Head of caudate nucleus (tissue), 42 donors: ENCODE measurements at regions not wholly inside any gene's neighbourhood (a gene's known extent, or its start where the extent isn't known, plus 50 kb on each side); places are given as distances from the start of the nearest gene placed in this dataset.

Experiments
- DNase-seq, 42 donors: peaks; one replicate each; pipeline versions ENCODE4 v3.0.0 to v3.0.0-alpha.2; 2020 to 2021; ENCODE audit warnings: mixed read lengths in 7 of 42
- intact Hi-C: fragments of 100-400 bp; cut with DNase I; formaldehyde crosslinking; loops from one replicate; pipeline ENCODE4 v1.15.0; 2022

DNA sequence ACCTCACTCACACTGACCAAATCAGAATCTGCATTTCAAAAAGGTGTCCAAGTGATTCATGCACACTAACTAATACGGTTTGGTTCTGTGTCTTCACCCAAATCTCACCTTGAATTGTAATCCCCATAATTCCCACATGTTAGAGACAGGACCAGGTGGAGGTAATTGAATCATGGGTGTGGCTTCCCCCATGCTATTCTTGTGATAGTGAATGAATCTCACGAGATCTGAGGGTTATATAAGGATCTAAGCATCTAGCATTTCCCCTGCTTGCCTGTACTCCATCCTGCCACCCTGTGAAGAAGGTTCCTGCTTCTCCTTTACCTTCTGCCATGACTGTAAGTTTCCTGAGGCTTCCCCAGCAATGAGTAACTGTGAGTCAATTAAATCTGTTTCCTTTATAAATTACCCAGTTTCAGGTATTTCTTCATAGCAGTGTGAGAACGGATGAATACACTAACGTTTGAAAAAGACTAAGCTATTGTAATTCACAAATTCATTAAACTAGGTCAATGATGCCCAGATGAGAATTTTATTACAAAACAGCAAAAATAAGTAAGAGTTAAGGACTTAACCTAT lies 759.1 kb downstream of the GALC start:
- DNase-seq: no peak
- intact Hi-C loops: no loop called here

DNA sequence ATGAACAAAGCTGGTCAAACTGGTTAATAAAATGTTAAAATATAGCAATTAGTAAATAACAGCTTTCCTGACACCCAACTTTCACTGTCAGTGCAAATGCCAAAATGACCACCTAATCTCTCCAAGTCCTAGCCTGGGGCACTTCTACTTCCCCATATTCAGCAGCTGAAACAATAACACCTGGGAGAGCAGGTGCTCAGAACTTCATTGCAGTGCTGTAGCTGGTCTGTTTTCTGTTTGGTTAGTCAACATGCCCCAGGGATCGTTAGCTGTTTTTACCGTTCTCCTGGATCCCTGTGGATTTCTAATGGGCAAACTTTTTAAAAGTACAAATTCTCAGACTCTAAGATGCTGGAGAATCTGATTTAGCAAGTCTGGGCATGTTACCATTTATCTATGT lies 759.7 kb downstream of the GALC start:
- intact Hi-C loops: no loop called here
- DNase-seq: no peak

DNA sequence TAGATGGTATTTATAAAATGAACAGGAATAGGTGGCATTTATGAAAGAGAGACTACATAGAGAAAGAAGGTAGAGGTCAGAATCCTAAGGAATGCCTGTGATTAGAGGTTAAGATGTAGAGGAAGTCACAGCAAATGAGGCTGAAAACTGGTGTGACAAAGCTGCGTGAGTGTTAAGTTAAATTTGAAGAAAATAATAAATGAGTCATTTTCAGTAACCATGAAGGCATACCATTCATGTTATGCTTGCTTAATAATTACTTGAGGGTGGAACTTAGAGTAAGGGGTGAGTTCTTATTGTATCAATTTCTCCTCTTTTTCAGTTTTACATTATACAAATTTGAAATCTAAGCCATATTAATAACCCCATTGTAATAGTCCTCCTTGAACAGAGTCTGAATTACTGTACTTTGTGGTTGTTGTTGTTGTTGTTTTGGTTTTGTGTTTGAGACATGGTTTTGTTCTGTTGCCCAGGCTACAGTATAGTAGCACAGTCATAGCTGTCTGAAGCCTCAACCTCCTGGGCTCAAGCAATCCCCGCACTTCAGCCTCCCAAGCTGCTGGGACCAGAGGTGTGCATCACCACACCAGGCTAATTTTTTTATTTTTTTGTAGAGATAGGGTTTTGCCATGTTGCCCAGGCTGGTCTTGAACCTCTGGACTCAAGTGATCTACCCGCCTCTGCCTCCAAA lies 761.5 kb downstream of the GALC start:
- DNase-seq: no peak
- intact Hi-C loops: no loop called here

DNA sequence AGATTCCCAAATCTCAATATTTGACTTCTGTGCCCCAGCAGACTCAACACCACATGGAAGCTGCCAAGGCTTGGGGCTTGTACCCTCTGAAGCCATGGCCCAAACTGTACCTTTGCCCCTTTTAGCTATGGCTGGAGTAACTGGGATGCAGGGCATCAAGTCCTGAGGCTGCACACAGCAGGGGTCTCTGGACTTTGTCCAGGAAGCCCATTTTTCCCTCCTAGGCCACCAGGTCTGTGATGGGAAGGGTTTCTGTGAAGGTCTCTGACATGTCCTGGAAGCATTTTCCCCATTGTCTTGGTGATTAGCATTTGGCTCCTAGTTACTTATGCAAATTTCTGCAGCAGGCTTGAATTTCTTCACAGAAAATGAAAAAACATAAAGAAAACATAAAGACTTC lies 762.3 kb downstream of the GALC start:
- DNase-seq: no peak
- intact Hi-C loops: no loop called here

DNA sequence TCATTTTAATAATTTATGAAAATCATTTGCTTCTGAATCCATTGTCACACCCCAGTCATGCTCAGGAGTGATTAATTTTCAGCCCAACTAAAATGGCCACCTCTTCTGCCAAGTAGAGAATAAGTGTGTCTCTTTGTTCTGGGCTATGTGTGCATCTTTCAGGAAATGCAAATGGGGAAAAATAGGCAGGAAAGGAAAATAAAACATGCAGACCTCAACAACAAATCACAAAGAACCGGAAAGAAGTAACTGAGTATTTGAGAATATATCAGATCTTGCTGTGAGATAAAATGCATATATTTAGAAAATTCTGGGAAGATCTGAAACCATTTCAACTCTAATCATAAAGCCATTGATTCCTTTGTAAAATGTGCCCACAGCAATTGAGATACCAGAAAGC lies 763.9 kb downstream of the GALC start:
- intact Hi-C loops: no loop called here
- no peak for DNase-seq

DNA sequence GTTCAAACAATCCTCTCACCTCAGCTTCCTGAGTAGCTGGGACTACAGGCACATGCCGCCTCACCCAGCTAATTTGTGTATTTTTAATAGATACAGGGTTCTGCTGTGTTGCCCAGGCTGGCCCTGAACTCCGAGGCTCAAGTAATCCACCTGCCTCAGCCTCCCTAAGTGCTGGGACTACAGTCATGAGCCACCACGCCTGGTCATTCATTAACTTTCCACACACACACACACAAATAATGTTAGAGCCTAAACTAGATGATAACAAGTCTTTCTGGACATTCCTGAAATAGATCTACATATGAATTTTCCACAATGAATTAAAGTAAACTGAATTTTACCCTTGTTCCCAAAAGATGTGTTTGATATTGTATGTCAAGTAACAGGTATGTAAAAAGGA lies 776.0 kb downstream of the GALC start:
- DNase-seq: no peak
- intact Hi-C loops: no loop called here

DNA sequence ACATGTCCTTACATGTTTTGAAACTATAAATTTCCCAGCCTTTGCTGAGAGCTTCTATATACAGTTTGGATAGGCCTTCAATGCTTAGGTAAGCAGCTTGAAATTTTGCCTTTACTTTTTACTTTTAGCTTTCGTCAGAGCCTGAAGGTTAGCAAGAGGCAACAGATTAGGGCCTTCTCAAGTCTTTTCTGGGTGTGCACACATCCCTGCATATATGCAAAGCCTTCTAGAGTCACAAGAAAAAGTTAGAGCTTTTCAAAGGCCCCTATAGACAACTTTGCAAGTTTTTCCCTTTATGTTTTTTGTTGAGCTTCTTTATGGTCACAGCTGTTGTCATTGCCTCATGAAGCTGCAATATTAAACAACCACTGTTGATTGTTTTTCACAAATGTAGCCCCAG lies 778.4 kb downstream of the GALC start:
- DNase-seq: no peak

DNA sequence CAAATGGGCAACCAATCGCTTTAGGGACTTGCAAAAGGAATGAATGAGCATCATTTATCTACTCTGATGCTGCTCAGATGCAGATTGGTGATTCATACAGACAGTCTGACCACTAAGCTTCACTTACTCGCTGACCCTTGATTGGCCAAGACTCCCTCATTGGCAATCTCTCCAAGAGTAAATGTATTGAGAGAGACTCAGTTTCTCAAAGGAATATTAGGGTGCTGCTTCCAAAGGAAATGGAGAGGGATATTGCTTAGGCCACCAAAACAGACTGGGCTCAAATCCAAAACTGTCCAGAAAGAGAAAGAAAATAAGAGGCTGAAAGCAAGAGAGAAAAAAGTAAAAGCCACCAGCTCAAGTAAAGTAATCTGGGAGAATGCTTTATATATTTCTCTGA lies 785.2 kb downstream of the GALC start:
- intact Hi-C loops: no loop called here
- no peak for DNase-seq

More for the DNA sequence above, 778.4 kb downstream of the GALC start:
- intact Hi-C loops: no loop called here

DNA sequence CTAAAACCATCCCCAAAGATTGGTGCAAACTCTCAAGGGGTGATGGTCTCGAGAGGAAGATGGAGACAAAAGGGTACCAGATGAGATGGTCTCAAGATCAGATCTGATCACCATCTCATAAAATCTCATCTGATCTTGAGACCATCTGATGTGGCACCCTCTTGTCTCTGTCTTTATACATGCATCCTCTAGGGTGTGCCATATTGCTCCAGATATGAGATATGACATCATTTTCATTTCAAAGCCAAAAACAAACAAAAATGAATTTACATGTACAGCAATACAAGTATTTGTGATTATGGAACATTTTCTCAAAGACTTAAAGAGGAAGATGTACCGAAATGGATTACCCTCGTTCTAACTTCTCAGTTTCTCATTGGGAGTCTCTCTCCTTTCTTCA lies 787.2 kb downstream of the GALC start:
- intact Hi-C loops: no loop called here
- DNase-seq: no peak

DNA sequence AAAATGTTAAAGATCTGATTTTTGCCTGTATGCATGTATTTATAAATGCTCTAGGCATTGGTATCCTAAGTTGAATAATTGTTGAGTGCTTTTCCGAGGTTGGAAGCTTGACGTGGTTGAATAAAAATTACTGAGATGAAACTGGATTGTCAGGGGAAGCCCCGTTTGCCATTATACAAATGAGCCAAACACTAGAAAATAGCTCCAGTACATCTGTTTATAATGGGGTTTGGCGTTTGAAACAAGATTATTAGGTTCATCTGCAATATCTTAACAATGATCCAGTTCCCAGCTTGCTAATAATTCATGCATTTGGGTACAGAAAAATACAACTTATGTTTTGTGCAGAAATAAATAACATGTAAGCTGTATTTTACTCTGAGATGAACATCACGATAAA lies 789.6 kb downstream of the GALC start:
- intact Hi-C loops: no loop called here

DNA sequence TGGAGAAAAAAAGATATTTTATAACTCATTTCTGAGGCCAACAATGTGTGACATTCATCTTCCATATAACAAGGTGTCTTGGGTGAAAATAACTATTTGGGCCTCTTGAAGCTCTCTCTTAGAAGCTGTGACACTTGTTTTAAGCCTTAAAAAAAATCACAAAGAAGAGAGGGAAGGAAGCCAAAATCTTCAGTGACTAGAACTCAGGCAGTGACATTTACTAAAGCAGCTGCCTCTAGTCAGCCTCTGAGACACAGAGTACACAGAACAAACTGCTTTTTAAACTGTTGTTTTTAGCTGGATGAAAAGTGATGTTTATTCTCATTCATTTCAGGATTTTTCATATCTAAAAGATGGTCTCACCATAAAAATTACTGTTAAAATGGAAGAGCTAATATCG lies 793.6 kb downstream of the GALC start:
- no peak for DNase-seq
- intact Hi-C loops: no loop called here

More for the DNA sequence above, 789.6 kb downstream of the GALC start:
- DNase-seq: no peak

DNA sequence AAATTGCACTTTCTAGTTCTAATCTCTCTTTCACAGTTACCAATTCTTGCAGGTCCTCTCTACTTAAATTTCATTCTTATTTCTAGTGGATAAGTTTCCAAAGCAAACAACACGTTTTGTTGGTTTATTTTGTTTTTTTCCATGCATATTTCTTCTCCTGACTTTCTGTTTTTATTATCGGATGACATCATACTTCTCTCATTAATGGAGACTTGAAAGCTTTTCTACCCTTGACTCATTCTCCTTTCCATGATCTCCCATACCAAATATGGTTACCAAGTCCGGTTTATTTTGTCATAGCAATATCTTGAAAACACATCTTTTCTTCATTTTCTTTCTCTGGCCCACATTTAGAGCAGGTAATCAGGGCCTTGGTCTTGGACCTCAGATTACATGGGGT lies 796.5 kb downstream of the GALC start:
- intact Hi-C loops: no loop called here
- no peak for DNase-seq

DNA sequence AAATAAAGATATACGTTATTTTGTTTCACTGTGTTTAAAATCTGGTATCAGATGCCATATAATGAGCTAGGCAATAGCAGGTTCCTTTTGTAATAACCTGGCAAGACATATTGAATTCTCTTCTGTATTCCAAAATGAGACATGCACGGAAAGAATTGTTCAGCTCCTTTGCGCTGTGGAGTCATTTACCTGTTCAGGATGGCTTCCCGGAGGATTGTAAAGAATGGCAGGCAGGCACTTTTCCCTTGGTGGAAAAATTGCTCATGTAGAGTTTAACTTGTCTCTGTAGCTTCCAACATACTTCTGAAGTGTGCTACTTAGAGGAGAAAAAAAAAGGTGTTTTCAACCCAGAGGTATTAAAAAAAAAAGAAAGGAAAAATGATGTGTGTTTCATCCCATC lies 805.2 kb downstream of the GALC start:
- DNase-seq: no peak
- intact Hi-C loops: no loop called here

DNA sequence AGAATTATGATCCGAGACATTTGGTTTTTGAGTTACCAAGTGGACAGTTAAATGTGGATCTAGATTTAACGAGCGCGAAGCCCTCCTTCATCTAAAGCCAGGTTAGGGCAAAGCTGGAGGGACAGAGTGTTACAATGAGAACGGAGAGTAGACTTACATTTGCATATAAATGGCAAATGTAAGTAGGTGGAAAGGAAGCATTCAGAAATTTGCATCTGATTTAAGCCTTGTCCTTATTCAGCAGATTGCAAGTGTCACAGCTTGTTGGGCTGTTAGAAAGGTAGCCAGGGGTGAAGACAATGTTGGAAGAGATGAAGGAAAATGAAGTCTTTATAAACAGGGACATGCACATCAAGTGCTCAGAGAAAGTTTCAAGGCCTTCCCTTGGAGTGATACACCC lies 806.2 kb downstream of the GALC start:
- intact Hi-C loops: no loop called here

DNA sequence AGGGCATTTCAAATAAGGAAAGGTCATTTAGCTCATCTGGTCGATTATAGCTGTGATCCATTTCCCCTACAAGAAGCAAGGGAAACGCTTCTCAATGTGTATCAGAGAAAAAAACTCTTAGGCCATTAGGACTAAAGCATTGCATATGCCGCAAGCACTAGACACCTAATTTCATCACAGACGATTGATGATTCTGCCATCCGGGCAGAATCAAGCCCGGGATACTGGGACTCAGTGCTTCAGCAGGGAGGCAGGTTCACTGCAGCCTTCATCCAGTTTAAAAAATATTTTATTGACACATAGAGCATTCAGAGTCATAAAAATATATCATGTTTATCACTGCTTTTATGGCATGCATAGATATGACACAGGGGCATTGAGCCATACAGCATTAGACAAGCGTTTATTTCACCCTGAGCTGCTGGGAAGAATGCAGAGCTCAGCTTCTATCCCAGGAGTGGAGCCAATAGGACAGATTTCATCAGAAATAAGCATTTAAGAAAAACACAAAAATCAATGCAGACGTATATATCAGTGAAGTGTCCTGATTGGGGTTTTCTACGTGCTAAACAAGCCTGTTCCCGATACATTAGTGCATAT lies 806.9 kb downstream of the GALC start:
- DNase-seq: no peak
- intact Hi-C loops: no loop called here

More for the DNA sequence above, 806.2 kb downstream of the GALC start:
- no peak for DNase-seq

DNA sequence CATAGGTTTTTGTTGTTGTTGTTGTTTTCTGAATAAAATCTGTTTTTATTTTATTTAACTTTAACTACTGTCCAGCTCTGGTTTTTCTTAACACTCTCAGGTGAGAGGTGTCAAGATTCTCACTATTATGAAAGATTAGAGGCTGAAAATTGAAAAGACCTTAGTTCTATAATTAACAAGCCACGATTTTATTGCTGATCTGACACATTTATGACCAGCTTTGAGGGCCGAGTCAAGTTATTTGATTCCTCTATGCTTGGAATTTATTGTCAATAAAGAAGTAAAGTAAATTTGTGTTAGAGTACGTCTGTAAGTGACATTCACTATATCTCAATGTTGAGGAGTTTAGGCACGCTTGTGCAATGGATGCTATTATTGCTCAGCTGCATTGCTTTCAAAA lies 808.8 kb downstream of the GALC start:
- intact Hi-C loops: no loop called here
- DNase-seq: no peak

DNA sequence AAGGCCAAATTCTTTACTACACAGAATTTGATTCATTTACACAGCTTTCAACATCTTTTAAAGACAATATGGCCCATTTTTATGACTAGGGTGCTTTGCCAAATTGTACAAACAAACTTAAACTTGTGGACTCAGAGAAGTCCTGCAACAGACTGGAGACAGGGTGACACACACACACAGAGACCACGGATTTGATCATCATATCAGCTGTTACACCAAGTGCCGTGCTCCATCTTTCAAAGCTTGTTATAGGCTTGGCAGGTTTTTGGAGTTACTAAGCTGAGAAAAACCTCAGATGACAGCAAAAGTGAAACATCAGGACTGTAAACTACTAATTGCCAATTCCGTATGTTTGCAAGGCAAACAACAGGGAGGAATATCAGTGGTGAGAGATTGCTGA lies 811.7 kb downstream of the GALC start:
- intact Hi-C loops: no loop called here

DNA sequence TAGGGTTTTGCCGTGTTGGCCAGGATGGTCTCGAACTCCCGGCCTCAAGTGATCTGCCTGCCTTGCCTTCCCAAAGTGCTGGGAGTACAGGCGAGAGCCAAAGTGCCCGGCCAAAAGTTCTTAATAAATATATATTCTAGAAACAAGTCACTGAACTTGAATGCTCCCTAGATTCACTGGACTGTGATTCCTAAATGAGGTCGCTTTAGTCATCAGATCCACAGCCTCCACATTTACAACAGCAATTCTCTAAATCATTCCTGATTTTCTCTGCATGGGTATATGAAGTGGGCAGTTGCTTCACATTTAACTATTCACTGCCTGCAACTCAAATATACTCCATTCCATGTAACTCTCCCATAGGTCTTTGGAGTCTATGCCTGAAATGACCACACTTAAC lies 813.0 kb downstream of the GALC start:
- intact Hi-C loops: no loop called here
- no peak for DNase-seq

More for the DNA sequence above, 811.7 kb downstream of the GALC start:
- DNase-seq: no peak

DNA sequence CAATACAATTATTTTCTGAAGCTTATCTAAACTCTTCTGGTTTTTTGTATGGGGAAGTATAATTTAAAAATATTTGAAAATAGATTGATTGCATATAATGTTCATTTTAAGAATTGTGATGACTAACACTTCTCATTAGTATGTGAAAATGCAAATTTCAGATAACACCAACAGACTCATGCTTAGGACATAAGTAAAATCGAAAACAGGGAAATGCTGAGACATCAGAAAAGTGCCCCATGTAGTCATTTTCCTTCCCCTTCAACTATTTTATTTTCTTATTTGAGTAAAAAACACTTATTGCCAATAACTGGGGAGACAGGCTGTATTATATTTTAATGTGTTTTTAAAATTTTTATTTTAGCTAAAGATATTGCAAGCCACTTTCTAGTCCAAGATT lies 814.7 kb downstream of the GALC start:
- intact Hi-C loops: no loop called here
- no peak for DNase-seq

DNA sequence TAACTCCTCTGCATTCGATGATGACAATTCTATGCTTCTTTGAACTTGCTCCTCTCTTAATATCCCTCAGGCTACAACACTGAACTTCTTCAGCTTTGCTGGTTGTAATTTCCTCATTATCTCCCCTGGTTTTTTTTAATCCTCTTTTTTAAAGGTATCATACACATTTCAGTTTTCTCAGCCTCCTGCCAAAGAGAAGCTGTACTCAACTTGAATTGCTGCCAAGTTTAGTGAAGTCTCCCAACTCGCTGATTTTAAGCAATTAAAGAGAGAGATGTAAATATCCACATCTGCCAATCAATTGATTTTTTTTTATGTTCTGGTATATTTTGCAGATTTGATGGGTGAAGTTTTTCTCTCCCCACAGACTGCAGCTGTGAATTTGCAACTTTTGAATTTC lies 817.8 kb downstream of the GALC start:
- intact Hi-C loops: no loop called here
- DNase-seq: no peak

DNA sequence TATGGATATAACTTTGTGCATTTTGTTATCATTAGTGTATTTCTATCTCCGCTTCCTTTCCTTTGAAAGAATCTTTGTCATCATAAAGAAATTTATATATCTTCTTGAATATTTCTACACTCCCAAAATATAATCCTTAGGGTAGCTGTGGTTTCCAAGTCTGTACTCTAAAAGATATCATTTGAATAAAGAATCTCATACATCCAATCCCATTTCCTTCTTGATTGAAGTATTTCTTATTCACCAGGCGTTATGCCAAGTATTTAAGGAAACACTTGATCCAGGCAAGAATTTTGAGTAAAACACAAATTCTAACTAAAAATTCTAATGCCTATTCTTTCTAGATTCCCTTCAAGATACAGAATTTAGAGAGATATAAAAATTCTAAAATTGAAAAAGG lies 821.8 kb downstream of the GALC start:
- no peak for DNase-seq
- intact Hi-C loops: no loop called here
